Right lobe of liver (tissue), 4 donors: ENCODE measurements at regions not wholly inside any gene's neighbourhood (a gene's known extent, or its start where the extent isn't known, plus 50 kb on each side); places are given as distances from the start of the nearest gene placed in this dataset.

Experiments
- CTCF ChIP-seq, 4 donors: fragments of 200-600 bp in 3 of 4; fragments of 450-650 bp in 1 of 4; IDR thresholded peaks; one replicate each; pipeline versions ENCODE4 v1.5.1 to v1.8.0; 2016 to 2022; ENCODE audit warnings: antibody characterized with exemption in 4 of 4, mild to moderate bottlenecking in 2 of 4
- POLR2A ChIP-seq: fragments of 450-650 bp; IDR thresholded peaks from one replicate; pipeline ENCODE4 v1.6.1; 2017; ENCODE audit warnings: antibody characterized with exemption, mild to moderate bottlenecking
- donor health status: DM: no; HTN: no; CAD: no.
- donor health status: DM: no; HTN: no; CAD: no.
- donor health status: DM: no; HTN: yes; CAD: no.

GRCh38 chr2:122132147-122132691, 376.8 kb downstream of the TSN start:
- TF ChIP-seq CTCF (IDR thresholded peaks at IDR 0.05) (no peak), POLR2A (no peak)
